Lower lobe of right lung (tissue), 2 donors: ENCODE measurements at regions not wholly inside any gene's neighbourhood (a gene's known extent, or its start where the extent isn't known, plus 50 kb on each side); places are given as distances from the start of the nearest gene placed in this dataset.

ENCODE experiments used
- ATAC-seq, 2 donors: fragments of 200-7000 bp; cut with Tn5 transposase; one replicate each; pipeline ENCODE4 v1.9.1; 2020 to 2022; ENCODE audit warnings: mild to moderate bottlenecking in 2 of 2, moderate library complexity in 2 of 2
- DNase-seq: peaks from one replicate; pipeline ENCODE4 v3.0.0-alpha.2; 2020
- H3K27ac ChIP-seq: fragments of 200-600 bp; one replicate; pipeline ENCODE4 v1.8.0; 2022
- H3K27me3 ChIP-seq: fragments of 200-600 bp; one replicate; pipeline ENCODE4 v1.8.0; 2022; ENCODE audit warnings: low read depth
- H3K36me3 ChIP-seq: fragments of 200-600 bp; one replicate; pipeline ENCODE4 v1.8.0; 2022; ENCODE audit warnings: mild to moderate bottlenecking
- H3K4me1 ChIP-seq: fragments of 200-600 bp; one replicate; pipeline ENCODE4 v1.8.0; 2022
- H3K4me3 ChIP-seq: fragments of 200-600 bp; one replicate; pipeline ENCODE4 v1.8.0; 2022; ENCODE audit warnings: mild to moderate bottlenecking
- H3K9me3 ChIP-seq: fragments of 200-600 bp; one replicate; pipeline ENCODE4 v1.8.0; 2022
- CTCF ChIP-seq: fragments of 200-600 bp; IDR thresholded peaks from one replicate; pipeline ENCODE4 v1.8.0; 2022; ENCODE audit warnings: antibody characterized with exemption, mild to moderate bottlenecking
- intact Hi-C: fragments of 100-400 bp; cut with DNase I; formaldehyde crosslinking; loops from one replicate; pipeline ENCODE4 v1.11.0; 2022
- donor health status: DM: no; HTN: yes; CAD: no; lungs with severe emphysema.

GRCh38 chr1:59078866-59079265, 218.0 kb upstream of the FGGY start:
- Histone ChIP-seq H3K36me3 (no peaks in the 10 kb centered on the region), H3K4me3 (no peak overlapping the region), H3K4me1 (peaks cover 22% of the 10 kb centered on the region), H3K9me3 (no peaks in the 10 kb centered on the region), H3K27ac (no peak overlapping the region), H3K27me3 (no peaks in the 10 kb centered on the region)
- no peak for TF ChIP-seq CTCF
- no peak for ATAC-seq
- intact Hi-C loops: no loop called here
- no peak for DNase-seq

- H3K27ac ChIP-seq: no peak overlapping the region
- no peaks in the 10 kb centered on the region for H3K9me3 ChIP-seq
- TF ChIP-seq CTCF: no peak
- H3K4me3 ChIP-seq: no peak overlapping the region
- intact Hi-C loops: no loop called here
- H3K36me3 ChIP-seq: no peaks in the 10 kb centered on the region
- H3K4me1 ChIP-seq: peaks cover 22% of the 10 kb centered on the region
- DNase-seq: no peak
- H3K27me3 ChIP-seq: no peaks in the 10 kb centered on the region
- ATAC-seq: no peak
Observed at GRCh38 chr1:59079434-59080140, 217.3 kb upstream of the FGGY start.

GRCh38 chr1:59081181-59081580, 215.7 kb upstream of the FGGY start:
- peaks cover 22% of the 10 kb centered on the region for H3K4me1 ChIP-seq
- H3K9me3 ChIP-seq: no peaks in the 10 kb centered on the region
- H3K36me3 ChIP-seq: no peaks in the 10 kb centered on the region
- ATAC-seq (no peak), DNase-seq (no peak)
- intact Hi-C loops: no loop called here
- H3K4me3 ChIP-seq: no peak overlapping the region
- no peaks in the 10 kb centered on the region for H3K27me3 ChIP-seq
- H3K27ac ChIP-seq: no peak overlapping the region
- no peak for TF ChIP-seq CTCF

- H3K4me3 ChIP-seq: no peak overlapping the region
- DNase-seq (no peak), ATAC-seq (no peak)
- H3K36me3 ChIP-seq: no peaks in the 10 kb centered on the region
- H3K27ac ChIP-seq: no peak overlapping the region
- no peaks in the 10 kb centered on the region for H3K27me3 ChIP-seq
- intact Hi-C loops: no loop called here
- H3K9me3 ChIP-seq: no peaks in the 10 kb centered on the region
- TF ChIP-seq CTCF: no peak
- H3K4me1 ChIP-seq: peaks cover 22% of the 10 kb centered on the region
Observed at GRCh38 chr1:59081795-59082194, 215.1 kb upstream of the FGGY start.

- Histone ChIP-seq H3K4me3 (no peak overlapping the region), H3K27me3 (no peaks in the 10 kb centered on the region), H3K4me1 (peaks cover 10% of the 10 kb centered on the region), H3K9me3 (no peaks in the 10 kb centered on the region), H3K36me3 (no peaks in the 10 kb centered on the region), H3K27ac (peak overlapping the region; percentile 54)
- DNase-seq: no peak
- ATAC-seq: peak; percentile 47 to 59
- intact Hi-C loops: no loop called here
- TF ChIP-seq CTCF: no peak
Observed at GRCh38 chr1:59083946-59084865, 212.7 kb upstream of the FGGY start.
